ENCODE measurements at regions not wholly inside any gene's neighbourhood (a gene's known extent, or its start where the extent isn't known, plus 50 kb on each side); places are given as distances from the start of the nearest gene placed in this dataset.

DNA sequence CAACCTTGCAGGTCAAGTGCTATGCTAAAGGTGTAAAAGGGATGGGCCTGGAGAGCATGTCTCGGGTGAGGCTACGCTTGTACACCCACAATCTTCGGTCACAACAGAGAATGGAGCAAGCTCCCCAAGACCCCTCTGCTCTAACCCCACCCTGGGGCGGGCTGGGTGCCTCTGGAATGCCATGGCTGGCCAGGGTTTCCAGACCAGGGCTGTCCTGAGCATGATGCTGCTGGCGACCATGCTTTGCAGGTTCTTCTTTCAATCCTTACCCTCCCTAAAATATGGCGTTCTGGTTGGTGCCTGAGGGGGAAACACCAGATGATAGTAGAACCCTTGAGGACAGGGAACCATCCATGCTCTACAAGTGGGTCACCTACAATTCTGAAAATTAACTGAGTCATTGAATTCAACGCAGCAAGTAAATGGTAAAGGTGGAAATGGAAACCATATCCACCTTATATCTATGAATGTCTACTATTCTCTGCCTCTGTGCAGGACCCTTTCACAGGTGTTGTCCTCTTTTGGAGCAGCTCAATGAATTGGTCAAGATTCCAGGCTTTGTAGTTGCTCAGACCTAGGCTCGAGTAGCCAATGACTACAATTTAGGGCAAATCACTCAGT is 111.6 kb upstream of the EGLN3 start:
- Histone ChIP-seq H3K4me3 (ENCODE audit: low read length) (no peak overlapping the region), H3K36me3 (ENCODE audit: control insufficient read depth, low read length) (no peaks in the 10 kb centered on the region), H3F3A (ENCODE audit: control insufficient read depth, insufficient read depth) (no peaks in the 10 kb centered on the region), H3K9me3 (ENCODE audit: control insufficient read depth, insufficient read depth, low read length) (no peaks in the 10 kb centered on the region), H3K4me1 (ENCODE audit: control insufficient read depth, low read length) (no peaks in the 10 kb centered on the region), H3K27ac (ENCODE audit: low read depth, low read length) (no peak overlapping the region), H3K9me2 (replicated peaks; ENCODE audit: control insufficient read depth, low read length) (no peaks in the 10 kb centered on the region), H3K4me2 (ENCODE audit: low read length) (no peak overlapping the region), H3K27me3 (ENCODE audit: control insufficient read depth, low read length) (no peaks in the 10 kb centered on the region), H4K20me1 (ENCODE audit: control insufficient read depth, insufficient read depth, low read depth, low read length) (no peaks in the 10 kb centered on the region), H3K79me2 (ENCODE audit: control insufficient read depth, low read length) (no peaks in the 10 kb centered on the region)
- no peak for TF ChIP-seq EZH2phosphoT487 (IDR thresholded peaks at IDR 0.05; ENCODE audit: borderline replicate concordance, low read length)
- TF ChIP-seq, protein P1, sequence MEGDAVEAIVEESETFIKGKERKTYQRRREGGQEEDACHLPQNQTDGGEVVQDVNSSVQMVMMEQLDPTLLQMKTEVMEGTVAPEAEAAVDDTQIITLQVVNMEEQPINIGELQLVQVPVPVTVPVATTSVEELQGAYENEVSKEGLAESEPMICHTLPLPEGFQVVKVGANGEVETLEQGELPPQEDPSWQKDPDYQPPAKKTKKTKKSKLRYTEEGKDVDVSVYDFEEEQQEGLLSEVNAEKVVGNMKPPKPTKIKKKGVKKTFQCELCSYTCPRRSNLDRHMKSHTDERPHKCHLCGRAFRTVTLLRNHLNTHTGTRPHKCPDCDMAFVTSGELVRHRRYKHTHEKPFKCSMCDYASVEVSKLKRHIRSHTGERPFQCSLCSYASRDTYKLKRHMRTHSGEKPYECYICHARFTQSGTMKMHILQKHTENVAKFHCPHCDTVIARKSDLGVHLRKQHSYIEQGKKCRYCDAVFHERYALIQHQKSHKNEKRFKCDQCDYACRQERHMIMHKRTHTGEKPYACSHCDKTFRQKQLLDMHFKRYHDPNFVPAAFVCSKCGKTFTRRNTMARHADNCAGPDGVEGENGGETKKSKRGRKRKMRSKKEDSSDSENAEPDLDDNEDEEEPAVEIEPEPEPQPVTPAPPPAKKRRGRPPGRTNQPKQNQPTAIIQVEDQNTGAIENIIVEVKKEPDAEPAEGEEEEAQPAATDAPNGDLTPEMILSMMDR (IDR thresholded peaks at IDR 0.05; ENCODE audit: low read depth, low read length, poor library complexity, severe bottlenecking), result no peak

DNA sequence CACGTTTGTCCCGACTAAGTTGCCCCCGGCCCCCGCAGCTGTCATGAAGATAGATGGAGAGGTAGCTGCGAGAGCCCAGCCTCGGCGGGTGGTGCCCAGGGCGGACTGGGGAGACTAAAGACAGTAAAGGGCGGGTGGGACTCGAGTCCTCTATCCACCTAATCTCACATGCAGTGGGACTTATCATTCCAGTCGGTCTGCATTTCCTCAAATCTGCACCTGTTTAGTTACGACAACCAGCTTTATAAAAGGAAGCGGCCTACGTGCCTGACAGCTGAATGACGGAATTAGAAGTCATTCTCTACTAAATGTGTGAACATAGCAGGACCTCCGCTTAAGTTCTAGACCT is 109.8 kb upstream of the EGLN3 start:
- Histone ChIP-seq H3K9me3 (ENCODE audit: control insufficient read depth, insufficient read depth, low read length) (no peaks in the 10 kb centered on the region), H3K9me2 (replicated peaks; ENCODE audit: control insufficient read depth, low read length) (no peaks in the 10 kb centered on the region), H3K36me3 (ENCODE audit: control insufficient read depth, low read length) (no peaks in the 10 kb centered on the region), H4K20me1 (ENCODE audit: control insufficient read depth, insufficient read depth, low read depth, low read length) (no peaks in the 10 kb centered on the region), H3K27ac (ENCODE audit: low read depth, low read length) (no peak overlapping the region), H3K27me3 (ENCODE audit: control insufficient read depth, low read length) (no peaks in the 10 kb centered on the region), H3F3A (ENCODE audit: control insufficient read depth, insufficient read depth) (no peaks in the 10 kb centered on the region), H3K4me1 (ENCODE audit: control insufficient read depth, low read length) (no peaks in the 10 kb centered on the region), H3K79me2 (ENCODE audit: control insufficient read depth, low read length) (no peaks in the 10 kb centered on the region), H3K4me3 (ENCODE audit: low read length) (no peak overlapping the region), H3K4me2 (ENCODE audit: low read length) (no peak overlapping the region)
- TF ChIP-seq EZH2phosphoT487 (IDR thresholded peaks at IDR 0.05; ENCODE audit: borderline replicate concordance, low read length), result no peak
- TF ChIP-seq, protein P1 (IDR thresholded peaks at IDR 0.05; ENCODE audit: low read depth, low read length, poor library complexity, severe bottlenecking), result no peak

DNA sequence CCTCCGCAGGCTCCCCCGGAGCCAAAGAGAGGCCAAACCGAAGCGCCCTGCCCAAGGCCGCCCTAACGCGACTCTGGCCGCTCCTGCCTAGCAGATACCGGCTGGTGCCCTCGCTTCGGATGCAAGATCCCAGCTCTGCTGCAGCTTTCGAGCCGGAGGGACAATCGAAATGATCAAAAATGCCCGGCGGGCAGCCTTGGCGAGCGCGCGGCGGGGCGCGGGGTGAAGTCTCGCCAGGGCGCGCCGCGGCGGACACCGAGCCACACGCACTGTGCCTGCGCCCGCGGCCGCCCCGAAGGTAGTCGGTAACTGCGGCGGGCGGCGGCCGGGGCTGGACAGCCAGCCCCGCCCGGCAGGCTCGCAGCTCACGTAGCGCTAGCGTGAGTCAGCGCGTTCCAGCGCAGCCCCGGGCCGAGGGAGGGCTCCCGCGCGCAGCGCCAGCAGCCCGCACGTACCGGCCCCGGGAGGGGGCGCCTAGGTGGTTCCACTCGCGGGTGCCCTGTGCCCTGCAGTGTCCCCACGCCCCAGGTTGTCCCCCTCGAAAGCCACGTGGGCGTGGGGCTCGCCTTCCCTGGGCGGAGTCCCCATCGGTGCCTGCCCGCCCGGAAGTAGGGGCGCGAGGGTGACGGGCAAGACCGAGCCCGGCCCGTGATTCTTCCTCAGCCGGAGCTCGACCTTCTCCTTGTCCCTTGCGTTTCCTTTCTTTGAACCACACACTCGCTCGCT is 109.2 kb upstream of the EGLN3 start:
- Histone ChIP-seq H3K4me3 (ENCODE audit: low read length) (no peak overlapping the region), H3K27ac (ENCODE audit: low read depth, low read length) (no peak overlapping the region), H3K4me2 (ENCODE audit: low read length) (no peak overlapping the region)

More for the DNA sequence above, 109.2 kb upstream of the EGLN3 start:
- Histone ChIP-seq H3K27me3 (ENCODE audit: control insufficient read depth, low read length) (no peaks in the 10 kb centered on the region), H4K20me1 (ENCODE audit: control insufficient read depth, insufficient read depth, low read depth, low read length) (no peaks in the 10 kb centered on the region), H3K36me3 (ENCODE audit: control insufficient read depth, low read length) (no peaks in the 10 kb centered on the region), H3K9me3 (ENCODE audit: control insufficient read depth, insufficient read depth, low read length) (no peaks in the 10 kb centered on the region), H3K79me2 (ENCODE audit: control insufficient read depth, low read length) (no peaks in the 10 kb centered on the region), H3K9me2 (replicated peaks; ENCODE audit: control insufficient read depth, low read length) (no peaks in the 10 kb centered on the region), H3F3A (ENCODE audit: control insufficient read depth, insufficient read depth) (no peaks in the 10 kb centered on the region), H3K4me1 (ENCODE audit: control insufficient read depth, low read length) (no peaks in the 10 kb centered on the region)
- TF ChIP-seq, protein P1 (IDR thresholded peaks at IDR 0.05; ENCODE audit: low read depth, low read length, poor library complexity, severe bottlenecking), result no peak
- no peak for TF ChIP-seq EZH2phosphoT487 (IDR thresholded peaks at IDR 0.05; ENCODE audit: borderline replicate concordance, low read length)
